GM19452 (cell line): ENCODE measurements at regions not wholly inside any gene's neighbourhood (a gene's known extent, or its start where the extent isn't known, plus 50 kb on each side); places are given as distances from the start of the nearest gene placed in this dataset.
"Not testable (repeated sequence)": the region's sequence is repeated elsewhere in the genome, so short reads cannot be mapped to it uniquely, and the experiment has no call there.

ENCODE experiments used
- ATAC-seq: cut with Tn5 transposase; IDR thresholded peaks from one replicate; pipeline ENCODE4 v1.9.1; 2021; ENCODE audit not compliant: unreplicated experiment

DNA sequence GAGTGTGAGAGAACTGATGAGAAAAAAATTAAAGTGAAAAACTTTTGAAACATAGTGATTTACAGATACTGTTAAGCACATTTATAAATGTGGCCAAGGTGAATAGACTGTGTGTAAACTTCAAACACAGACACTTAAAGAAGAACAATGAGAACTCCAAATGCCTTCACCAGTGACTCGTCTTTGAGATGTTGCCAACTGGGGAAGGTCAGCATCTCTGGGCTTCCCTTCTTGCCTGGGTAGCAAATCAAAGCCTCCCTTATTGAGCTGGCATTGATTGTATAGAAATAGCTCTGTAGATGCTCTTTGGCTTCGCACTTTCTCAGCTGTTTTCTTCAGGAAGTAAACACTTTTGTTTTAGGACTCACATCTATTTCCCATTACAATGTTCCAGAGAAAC is 177.3 kb upstream of the SGCG start:
- no peak for ATAC-seq

DNA sequence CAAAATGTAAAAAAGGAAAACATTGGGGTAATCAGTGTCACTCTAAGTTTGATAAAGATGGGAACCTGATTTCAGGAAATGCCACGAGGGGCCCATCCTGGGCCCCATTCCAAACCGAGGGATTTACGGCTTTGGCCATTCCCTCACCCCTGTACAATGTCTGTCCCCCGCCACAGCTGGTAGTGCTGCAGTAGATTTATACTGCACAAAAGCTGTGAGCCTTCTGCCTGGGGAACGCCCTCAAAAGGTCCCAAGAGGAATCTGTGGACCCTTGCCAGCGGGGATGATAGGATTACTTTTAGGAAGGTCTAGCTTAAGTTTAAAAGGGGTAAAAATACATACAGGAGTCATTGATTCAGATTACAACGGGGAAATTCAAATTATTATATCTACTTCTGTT is 173.4 kb upstream of the SGCG start:
- ATAC-seq: no peak

DNA sequence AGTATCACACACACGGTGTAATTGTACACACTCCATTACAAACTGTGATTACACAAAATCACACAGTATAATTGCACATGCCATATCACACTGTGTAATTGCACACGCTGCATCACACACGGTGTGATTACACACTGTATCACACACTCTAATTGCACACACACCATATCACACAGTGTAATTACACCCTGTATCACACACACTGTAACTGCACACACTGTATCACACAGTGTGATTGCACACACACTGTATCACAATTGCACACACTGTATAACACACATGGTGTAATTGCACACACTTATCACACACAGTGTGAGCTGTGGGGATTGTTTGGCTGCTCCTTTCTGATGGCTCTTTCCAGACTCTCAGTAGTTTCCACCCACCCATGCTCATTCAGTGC is 162.6 kb upstream of the SGCG start:
- no peak for ATAC-seq

- peak; percentile 94 for ATAC-seq
Observed at GRCh38 chr13:23020246-23020843, 160.4 kb upstream of the SGCG start.

GRCh38 chr13:23021906-23022305 is 158.9 kb upstream of the SGCG start:
- ATAC-seq: no peak

DNA sequence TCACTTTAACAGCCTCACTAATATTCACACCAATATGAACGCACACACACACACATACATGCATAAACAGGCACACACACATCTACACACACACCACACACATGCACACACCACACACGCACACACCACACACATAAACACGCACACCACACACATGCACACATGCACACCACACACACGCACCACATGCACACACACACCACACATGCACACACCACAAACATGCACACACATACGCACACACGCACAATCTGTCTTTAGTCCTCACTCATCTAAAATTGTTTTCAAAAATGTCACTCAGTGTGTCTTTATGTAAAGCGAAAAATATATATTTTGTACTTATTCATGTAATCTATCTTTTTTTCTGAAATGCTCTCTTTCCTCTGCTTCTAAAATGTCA is 158.1 kb upstream of the SGCG start:
- ATAC-seq: no peak

DNA sequence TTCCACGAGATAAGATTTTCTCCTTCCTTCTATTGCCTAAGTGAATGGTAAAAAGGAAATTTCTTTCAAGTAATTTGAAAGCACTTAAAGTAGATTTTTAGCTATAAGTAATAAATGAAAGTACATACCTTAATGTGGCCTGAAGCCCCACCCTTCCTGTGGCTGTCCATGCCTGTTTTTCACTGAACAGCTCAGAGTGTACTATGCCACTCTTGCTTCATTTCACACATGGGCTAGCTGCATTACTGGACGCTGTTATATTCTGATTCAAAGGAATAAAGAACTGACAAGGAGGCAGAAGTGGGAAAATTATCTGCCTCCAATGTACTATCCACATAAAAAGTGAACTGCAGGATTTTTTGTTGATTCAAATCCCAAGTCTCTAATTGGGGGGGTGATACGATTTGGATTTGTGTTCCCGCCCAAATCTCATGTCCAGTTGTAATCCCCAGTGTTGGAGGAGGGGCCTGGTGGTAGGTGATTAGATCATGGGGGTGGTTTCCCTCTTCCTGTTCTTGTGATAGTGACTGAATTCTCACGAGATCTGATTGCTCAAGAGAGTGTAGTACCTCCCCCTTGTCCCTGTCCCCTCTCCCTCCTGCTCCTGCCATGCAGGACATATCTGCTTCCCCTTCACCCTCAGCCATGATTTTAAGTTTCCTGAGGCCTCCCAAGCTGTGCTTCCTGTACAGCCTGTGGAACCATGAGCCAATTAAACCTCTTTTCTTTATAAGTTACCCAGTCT is 154.7 kb upstream of the SGCG start:
- ATAC-seq: no peak

- ATAC-seq: no peak
Observed at GRCh38 chr13:23039266-23039935, 141.4 kb upstream of the SGCG start.

- ATAC-seq: no peak
Observed at GRCh38 chr13:23042181-23042580, 138.6 kb upstream of the SGCG start.

- no peak for ATAC-seq
Observed at GRCh38 chr13:23044906-23045305, 135.9 kb upstream of the SGCG start.

- no peak for ATAC-seq
Observed at GRCh38 chr13:23050126-23050525, 130.7 kb upstream of the SGCG start.

DNA sequence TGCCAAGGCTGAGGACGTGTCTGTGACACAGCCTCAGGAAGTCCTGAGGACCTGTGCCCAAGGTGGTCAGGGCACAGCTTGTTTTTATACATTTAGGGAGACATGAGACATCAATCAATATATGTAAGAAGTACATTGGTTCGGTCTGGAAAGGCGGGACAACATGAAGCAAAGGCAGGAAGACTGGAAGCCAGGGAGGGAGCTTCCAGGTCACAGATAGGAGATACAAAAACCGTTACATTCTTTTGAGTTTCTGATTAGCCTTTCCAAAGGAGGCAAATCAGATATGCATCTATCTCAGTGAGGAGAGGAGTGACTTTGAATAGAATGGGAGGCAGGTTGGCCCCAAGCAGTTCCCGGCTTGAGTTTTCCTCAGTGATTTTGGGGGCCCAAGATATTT is 127.1 kb upstream of the SGCG start:
- ATAC-seq: not testable (repeated sequence)

DNA sequence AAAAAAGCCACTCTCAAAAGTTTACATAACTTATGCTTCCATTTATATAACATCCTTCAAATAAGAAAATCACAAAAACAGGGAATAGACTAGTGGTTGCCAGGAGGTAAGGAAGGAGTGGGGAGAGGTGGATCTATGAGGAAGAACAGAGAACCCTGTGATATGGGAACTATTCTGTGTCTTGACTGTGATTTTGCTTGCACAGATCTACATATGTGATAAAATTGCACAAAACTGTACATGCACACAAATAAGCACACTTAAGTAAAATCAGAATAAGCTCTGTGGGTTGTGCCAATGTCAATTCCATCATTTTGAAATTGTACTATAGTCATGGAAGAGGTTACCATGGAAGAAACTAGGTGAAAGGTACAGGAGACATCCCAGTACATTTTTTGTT is 121.6 kb upstream of the SGCG start:
- no peak for ATAC-seq

DNA sequence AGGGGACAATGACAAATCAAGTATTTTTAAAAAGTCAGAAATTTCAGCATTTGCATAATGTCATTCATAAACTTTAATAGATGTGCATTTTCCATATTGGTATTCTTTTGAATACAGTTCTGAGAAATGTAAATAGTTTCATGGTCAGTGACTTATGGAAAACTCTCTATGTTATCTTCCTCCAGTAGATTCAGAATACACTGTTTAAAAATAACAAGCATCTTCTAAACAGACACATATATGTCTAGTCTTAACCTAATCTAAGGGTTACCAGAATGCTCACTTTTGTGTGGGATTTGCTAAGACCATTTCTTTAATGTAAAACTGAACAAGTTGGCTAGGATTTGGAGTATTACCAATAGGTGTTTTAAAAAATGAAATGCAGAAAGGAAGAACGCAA is 119.8 kb upstream of the SGCG start:
- no peak for ATAC-seq

- no peak for ATAC-seq
Observed at GRCh38 chr13:23067129-23067528, 113.7 kb upstream of the SGCG start.

- ATAC-seq: no peak
Observed at GRCh38 chr13:23069566-23069965, 111.2 kb upstream of the SGCG start.

GRCh38 chr13:23074075-23074828 is 106.5 kb upstream of the SGCG start:
- ATAC-seq: no peak

DNA sequence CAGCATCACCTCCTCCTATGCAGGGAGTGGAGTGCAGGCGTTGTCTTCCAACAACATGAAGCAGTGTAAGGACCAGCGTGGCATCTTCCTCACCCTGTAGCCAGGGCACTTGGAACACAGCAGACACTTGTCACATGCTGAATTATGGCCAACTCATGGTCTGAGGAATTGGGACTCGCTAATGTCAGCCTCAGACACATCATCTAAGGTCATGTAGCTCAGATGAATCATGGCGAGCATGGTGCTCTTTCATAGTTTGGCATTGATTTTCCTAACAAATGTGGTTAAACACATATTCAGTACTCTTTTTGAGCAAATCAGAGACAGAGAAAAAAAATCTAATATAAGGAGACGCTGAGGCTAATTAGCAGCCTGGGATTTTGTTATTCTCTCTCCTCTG is 99.6 kb upstream of the SGCG start:
- no peak for ATAC-seq

GRCh38 chr13:23081901-23082300 is 98.9 kb upstream of the SGCG start:
- ATAC-seq: no peak

DNA sequence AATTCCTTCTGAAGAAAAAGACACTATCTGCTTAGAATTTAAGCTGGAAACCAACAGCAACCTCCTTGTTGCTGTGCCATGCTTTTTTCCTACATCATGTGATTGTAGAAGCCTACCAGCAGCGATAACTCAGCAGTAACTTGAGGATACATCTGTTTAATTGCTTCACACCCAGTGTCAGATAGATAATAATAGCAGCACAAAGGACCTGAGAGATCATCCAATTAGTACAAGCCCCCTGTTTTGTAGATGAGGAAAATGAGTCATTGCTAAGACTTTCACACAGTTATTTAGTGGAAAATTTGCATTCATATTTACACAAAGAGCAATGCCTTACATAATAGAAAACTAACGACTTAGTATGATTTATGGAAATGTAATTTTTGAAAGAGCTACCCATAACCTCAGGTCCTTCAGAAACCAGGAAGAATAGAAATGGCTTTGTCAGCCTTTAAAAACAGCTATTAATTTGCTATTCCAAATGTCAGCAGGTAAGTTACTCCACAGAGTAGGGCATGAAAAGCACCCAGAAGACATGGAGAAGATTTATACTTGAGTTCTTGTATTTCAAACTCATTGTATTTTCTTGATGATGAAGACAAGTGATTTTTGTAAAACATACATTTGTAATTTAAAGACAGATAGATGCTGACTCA is 93.7 kb upstream of the SGCG start:
- ATAC-seq: no peak

GRCh38 chr13:23087880-23088279 is 92.9 kb upstream of the SGCG start:
- no peak for ATAC-seq
